ENCODE measurements at regions not wholly inside any gene's neighbourhood (a gene's known extent, or its start where the extent isn't known, plus 50 kb on each side); places are given as distances from the start of the nearest gene placed in this dataset.

DNA sequence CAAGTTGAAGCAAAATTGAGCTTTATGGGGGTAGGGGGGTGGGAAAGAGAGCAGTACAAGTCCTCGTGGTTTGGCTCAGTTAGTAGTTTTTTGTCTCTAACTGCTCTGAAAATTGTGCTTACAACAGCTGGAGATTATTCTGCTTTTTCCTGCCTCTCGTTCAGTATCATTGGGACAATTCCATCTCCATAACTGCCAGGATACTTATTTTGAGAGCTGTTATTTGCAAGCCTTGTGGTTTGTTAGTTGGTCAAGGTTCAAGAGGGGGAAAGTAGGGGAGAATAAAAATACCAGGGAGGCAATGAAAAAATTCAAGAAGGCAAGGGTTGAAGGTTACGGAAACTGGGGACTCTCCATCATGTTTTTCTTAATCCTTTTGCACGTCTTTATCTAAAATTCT, 811.8 kb upstream of the ADGRL2 start:
- no peak for TF ChIP-seq POLR2AphosphoS5 (IDR thresholded peaks at IDR 0.05; ENCODE audit: low read depth)
- TF ChIP-seq, protein P1, sequence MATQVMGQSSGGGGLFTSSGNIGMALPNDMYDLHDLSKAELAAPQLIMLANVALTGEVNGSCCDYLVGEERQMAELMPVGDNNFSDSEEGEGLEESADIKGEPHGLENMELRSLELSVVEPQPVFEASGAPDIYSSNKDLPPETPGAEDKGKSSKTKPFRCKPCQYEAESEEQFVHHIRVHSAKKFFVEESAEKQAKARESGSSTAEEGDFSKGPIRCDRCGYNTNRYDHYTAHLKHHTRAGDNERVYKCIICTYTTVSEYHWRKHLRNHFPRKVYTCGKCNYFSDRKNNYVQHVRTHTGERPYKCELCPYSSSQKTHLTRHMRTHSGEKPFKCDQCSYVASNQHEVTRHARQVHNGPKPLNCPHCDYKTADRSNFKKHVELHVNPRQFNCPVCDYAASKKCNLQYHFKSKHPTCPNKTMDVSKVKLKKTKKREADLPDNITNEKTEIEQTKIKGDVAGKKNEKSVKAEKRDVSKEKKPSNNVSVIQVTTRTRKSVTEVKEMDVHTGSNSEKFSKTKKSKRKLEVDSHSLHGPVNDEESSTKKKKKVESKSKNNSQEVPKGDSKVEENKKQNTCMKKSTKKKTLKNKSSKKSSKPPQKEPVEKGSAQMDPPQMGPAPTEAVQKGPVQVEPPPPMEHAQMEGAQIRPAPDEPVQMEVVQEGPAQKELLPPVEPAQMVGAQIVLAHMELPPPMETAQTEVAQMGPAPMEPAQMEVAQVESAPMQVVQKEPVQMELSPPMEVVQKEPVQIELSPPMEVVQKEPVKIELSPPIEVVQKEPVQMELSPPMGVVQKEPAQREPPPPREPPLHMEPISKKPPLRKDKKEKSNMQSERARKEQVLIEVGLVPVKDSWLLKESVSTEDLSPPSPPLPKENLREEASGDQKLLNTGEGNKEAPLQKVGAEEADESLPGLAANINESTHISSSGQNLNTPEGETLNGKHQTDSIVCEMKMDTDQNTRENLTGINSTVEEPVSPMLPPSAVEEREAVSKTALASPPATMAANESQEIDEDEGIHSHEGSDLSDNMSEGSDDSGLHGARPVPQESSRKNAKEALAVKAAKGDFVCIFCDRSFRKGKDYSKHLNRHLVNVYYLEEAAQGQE (IDR thresholded peaks at IDR 0.05; ENCODE audit: insufficient replicate concordance, low read depth), result no peak
- TF ChIP-seq GABPA (IDR thresholded peaks at IDR 0.05; ENCODE audit: low read depth), result no peak
- TF ChIP-seq SPI1 (IDR thresholded peaks at IDR 0.05; ENCODE audit: borderline replicate concordance, low read depth), result no peak
- TF ChIP-seq, protein P2, sequence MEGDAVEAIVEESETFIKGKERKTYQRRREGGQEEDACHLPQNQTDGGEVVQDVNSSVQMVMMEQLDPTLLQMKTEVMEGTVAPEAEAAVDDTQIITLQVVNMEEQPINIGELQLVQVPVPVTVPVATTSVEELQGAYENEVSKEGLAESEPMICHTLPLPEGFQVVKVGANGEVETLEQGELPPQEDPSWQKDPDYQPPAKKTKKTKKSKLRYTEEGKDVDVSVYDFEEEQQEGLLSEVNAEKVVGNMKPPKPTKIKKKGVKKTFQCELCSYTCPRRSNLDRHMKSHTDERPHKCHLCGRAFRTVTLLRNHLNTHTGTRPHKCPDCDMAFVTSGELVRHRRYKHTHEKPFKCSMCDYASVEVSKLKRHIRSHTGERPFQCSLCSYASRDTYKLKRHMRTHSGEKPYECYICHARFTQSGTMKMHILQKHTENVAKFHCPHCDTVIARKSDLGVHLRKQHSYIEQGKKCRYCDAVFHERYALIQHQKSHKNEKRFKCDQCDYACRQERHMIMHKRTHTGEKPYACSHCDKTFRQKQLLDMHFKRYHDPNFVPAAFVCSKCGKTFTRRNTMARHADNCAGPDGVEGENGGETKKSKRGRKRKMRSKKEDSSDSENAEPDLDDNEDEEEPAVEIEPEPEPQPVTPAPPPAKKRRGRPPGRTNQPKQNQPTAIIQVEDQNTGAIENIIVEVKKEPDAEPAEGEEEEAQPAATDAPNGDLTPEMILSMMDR (IDR thresholded peaks at IDR 0.05; ENCODE audit: insufficient read depth, low read length), result no peak
- Histone ChIP-seq H3K4me3 (replicated peaks; ENCODE audit: insufficient read depth, low read length) (no peak overlapping the region), H3K27me3 (ENCODE audit: insufficient read depth, poor library complexity, severe bottlenecking) (no peaks in the 10 kb centered on the region), H3K27ac (replicated peaks) (no peak overlapping the region)
- no peak for DNase-seq (ENCODE audit: low read depth in 1 of 2, low spot score in 1 of 2)

DNA sequence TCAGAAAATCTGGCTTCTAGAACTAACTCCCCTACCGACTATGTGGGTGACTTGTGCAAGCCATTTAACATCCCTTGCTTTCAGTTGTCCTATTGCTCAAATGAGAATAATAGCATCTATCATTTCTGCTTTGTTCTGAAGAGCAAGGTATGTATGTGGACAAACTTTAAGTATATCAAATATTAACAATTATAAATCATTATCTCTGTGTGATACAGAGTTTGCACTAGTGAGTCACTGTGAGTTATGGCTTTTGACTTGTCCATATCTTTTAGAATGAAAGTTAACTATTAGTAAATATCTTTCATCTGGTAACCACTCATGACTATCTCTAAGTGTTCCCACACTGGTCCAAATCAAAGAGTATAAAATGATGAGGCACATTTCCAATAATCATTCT, 812.9 kb upstream of the ADGRL2 start:
- H3K4me3 ChIP-seq (replicated peaks; ENCODE audit: insufficient read depth, low read length), result no peak overlapping the region
- DNase-seq (ENCODE audit: low read depth in 1 of 2, low spot score in 1 of 2), result no peak

DNA sequence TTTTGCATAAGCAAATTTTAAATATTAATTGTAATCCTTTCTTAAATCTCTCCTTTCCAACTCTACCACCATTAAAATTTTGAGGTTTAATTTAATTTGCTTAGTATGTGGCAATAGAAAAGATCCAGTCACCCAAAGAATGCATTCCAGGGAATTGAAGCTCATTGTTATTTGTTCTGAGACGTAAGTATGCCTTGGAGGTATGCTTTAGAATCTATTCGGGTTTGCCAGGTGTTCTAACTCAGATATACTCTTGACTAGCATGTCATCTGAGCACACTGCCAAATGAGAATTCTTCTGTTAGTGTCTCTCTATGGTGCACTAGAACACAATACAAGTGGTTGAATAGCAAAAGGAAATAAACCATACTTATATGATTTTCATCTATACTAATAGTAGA, 813.6 kb upstream of the ADGRL2 start:
- H3K27me3 ChIP-seq (ENCODE audit: insufficient read depth, poor library complexity, severe bottlenecking), result no peaks in the 10 kb centered on the region
- H3K4me3 ChIP-seq (replicated peaks; ENCODE audit: insufficient read depth, low read length), result no peak overlapping the region
- TF ChIP-seq, protein P2 (IDR thresholded peaks at IDR 0.05; ENCODE audit: insufficient read depth, low read length), result no peak
- TF ChIP-seq POLR2AphosphoS5 (IDR thresholded peaks at IDR 0.05; ENCODE audit: low read depth) (no peak), GABPA (IDR thresholded peaks at IDR 0.05; ENCODE audit: low read depth) (no peak)
- TF ChIP-seq, protein P1 (IDR thresholded peaks at IDR 0.05; ENCODE audit: insufficient replicate concordance, low read depth), result no peak
- H3K27ac ChIP-seq (replicated peaks), result no peak overlapping the region
- no peak for DNase-seq (ENCODE audit: low read depth in 1 of 2, low spot score in 1 of 2)

More for the DNA sequence above, 812.9 kb upstream of the ADGRL2 start:
- TF ChIP-seq, protein P1 (IDR thresholded peaks at IDR 0.05; ENCODE audit: insufficient replicate concordance, low read depth), result no peak
- no peak for TF ChIP-seq GABPA (IDR thresholded peaks at IDR 0.05; ENCODE audit: low read depth)
- no peak for TF ChIP-seq POLR2AphosphoS5 (IDR thresholded peaks at IDR 0.05; ENCODE audit: low read depth)
- no peak for TF ChIP-seq SPI1 (IDR thresholded peaks at IDR 0.05; ENCODE audit: borderline replicate concordance, low read depth)
- TF ChIP-seq, protein P2 (IDR thresholded peaks at IDR 0.05; ENCODE audit: insufficient read depth, low read length), result no peak
- no peaks in the 10 kb centered on the region for H3K27me3 ChIP-seq (ENCODE audit: insufficient read depth, poor library complexity, severe bottlenecking)
- no peak overlapping the region for H3K27ac ChIP-seq (replicated peaks)
